Activated CD4-positive, alpha-beta T cell treated with anti-CD3 and anti-CD28 coated beads, Interleukin-10, Interleukin-2, amounts not matched to agents 100 ng/mL and 50 ng/mL, durations not matched to agents 16 hours and 8 hours (primary cell): ENCODE measurements at regions not wholly inside any gene's neighbourhood (a gene's known extent, or its start where the extent isn't known, plus 50 kb on each side); places are given as distances from the start of the nearest gene placed in this dataset.

Source experiments
- DNase-seq: peaks from one replicate; pipeline ENCODE4 v3.0.0-alpha.2; 2020

DNA sequence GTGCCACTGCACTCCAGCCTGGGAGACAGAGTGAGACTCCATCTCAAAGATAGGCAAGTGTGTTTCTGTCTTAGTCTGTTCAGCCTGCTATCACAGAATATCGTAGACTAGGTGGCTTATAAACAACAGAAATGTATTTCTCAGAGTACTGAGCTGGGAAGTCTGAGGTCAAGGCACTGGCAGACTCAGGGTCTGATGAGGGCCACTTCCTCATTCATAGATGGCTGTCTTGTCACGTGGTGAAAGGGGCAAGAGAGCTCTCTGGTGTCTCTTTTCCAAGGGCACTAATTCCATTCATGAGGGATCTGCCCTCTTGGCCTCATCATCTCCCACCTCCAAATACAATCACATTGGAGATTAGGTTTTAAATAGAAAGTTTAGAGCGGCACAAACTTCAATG, 95.6 kb upstream of the PHACTR3 start:
- DNase-seq: no peak

DNA sequence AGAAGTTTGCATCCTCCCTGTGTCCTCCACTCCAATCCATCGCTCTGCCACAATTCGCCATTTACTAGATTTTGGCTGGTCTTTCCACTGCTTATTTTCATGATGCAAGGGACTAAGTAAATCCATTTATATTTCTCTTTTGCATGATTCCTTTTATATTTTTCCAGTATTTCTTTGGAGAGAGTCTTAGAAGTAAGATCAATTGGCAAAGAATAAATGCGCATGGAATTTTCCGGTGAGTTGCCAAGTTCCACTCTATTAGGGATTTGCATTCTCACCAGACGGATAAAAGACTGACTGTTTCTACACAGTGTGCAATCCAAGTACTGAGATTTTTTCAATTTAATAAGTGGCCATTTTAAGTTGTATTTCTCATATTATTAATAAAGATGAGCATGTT, 91.7 kb upstream of the PHACTR3 start:
- DNase-seq: no peak

DNA sequence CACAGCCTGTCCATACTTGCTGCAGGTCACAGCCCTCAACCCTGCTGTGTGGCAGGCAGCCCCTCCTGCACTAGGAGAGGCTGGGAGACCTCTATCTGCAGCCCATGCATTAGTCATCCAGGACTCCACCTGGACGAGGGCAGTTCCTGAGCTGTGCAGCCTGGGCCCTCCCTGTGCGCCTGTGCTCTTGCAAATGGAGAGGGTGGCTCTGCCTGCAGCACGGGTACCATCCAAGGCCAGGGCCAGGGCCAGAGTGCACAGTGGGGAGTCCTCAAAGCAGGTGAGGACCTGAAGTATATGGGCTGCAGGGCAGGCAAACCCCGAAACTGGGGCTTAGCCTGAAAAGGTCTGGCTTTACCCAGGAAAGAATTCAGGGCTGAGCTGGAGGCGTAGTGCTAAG, 89.8 kb upstream of the PHACTR3 start:
- DNase-seq: no peak

DNA sequence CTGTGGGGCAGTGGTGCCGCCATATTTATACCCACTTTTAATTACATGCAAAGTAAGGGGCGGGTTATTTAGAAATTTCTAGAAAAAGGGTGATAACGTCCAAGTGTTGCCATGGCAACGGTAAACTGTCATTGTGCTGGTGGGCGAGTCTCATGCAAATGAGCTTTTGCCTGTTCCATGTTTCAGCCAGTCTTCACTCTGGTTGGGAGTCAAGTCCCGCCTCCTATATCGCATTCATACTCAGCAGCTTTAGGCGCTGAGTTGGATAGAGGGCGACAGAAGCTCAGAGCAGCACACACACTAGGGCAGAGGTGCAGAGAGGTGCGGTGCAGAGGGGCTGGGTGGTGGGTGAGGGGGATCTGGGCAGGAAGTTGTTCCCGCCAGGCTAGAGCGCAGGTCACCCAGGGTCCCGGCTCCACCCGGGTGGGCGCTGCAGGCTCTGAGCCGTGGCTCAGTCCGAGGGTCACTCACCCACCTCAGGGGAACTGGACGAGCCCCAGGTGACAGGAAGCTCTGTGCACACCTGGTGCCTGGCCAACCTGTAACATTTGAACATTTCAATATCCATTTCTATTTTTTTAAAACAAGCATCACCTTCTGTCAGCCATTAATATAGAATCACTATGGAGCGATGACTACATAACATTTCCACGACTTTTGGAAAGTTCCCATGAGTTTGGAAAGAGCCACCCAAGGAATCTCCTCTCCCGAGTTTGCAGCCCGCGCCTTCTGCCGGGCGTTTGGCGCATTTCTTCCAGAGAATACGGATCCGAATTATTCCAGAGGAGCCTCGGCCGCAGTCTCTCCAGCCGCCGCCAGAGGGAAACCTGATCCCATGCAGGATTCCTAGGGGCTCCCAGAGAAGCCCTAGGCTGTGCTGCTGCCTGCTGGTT, 89.1 kb upstream of the PHACTR3 start:
- DNase-seq: peak; percentile 9

DNA sequence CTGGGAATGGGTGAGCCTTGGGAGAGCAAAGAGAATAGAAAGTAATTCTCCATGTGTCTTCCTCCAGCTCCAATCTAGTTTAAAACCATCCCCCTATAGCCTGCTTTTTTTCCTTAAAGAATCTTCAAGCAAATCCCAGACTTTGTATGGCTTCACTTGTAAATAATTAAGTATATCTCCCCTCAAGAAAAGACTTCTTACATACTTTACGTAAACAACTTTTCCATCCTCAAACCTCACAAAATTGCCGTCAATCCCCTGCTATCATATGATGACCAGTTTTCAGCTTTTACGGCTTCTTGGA, 88.5 kb upstream of the PHACTR3 start:
- DNase-seq: no peak

DNA sequence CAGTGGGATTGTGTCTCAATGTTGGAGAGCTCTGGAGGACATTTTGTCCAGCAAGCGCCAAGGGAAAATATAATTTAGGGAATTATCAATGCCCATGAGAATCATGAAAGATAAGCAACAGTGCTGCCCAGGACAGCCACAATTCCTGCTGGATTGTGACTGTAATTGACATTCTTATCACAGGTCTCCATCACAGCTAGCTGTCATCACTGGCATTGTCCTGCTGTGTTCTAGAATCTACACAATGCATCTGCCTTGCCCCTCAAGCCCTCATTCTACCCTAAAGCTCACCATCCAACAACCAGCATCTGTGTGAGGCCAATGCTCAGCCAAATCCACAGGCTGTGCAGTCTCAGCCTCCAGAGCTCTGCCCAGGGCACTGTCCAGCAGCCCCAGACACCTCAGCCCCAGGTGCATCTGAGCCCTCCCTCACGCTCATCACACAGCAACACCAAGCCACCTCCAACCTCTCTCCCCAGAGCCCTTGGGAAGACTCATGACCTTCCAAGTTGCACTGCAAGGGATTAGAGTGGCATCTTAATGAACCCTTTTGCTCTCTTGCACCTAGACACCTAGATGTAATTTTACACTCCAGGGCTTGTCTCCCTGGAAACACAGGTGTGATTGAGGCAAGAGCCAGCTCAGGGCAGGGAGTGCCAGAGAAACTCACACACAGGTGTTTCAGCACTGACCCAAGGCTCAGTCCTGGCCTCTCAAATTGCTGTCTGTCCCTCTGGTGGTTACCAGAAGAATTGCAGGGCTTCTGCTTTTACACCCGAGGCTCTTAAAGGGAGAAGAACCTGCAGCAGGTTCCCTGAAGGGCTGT, 85.2 kb upstream of the PHACTR3 start:
- peak; percentile 60 for DNase-seq

DNA sequence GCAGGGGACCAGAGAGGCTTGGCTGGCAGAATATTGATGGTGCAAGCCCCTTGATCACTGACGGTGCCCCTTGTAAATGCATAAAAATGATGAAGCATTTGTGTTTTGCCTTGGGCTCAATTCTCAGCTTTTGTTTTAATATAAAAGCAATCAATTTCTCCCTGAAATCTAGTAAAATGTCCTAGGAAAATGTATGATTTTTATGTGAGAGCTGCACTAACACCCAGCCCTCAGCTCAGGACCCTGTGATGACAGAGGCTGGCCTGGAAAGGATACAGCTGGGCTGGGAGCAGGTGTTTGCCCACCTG, 84.7 kb upstream of the PHACTR3 start:
- DNase-seq: no peak

DNA sequence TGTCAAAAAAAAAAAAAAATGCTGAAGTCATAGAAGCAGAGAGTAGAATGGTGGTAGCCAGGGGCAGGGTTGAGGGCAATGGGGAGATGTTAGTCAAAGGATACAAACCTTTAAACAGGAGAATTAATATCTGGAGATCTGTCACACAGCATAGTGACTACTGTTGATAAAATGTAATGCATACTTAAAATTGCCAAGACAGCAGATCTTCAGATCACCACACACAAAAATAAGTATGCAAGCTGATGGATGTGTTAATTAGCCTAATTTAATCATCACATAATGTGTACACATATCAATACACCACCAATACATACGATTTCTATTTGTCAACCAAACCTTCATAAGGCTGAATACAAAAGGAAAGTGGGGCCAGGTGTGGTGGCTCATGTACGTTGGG, 83.5 kb upstream of the PHACTR3 start:
- DNase-seq: no peak

DNA sequence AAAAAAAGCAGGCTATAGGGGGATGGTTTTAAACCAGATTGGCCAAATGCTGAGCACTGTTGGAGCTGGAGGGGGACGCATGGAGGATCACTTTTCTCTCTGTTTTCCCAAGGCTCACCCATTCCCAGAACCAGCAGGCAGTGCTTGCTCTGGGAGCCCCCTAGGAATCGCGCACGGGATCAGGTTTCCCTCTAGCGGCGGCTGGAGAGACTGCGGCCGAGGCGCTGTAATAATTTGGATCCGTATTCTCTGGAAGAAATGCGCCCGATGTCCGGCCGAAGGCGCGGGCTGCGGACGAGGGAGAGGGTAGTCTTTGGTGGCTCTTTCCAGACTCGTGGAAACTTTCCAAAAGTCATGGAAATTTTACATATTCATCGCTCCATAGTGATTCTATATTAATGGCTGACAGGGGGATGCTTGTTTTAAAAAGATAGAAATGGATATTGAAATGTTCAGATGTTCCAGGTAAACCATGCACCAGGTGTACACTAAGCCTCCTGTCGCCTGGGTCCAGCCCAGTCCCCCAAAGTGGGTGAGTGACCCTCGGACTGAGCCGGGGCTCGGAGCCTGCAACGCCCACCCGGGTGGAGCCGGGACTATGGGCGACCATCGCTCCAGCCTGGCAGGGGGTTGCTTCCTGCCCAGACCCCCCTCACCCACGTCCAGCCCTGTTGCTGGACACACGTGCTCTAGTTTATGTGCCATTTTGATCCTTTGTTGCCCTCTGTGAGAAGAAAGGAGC, 78.7 kb upstream of the PHACTR3 start:
- DNase-seq: peak; percentile 40

DNA sequence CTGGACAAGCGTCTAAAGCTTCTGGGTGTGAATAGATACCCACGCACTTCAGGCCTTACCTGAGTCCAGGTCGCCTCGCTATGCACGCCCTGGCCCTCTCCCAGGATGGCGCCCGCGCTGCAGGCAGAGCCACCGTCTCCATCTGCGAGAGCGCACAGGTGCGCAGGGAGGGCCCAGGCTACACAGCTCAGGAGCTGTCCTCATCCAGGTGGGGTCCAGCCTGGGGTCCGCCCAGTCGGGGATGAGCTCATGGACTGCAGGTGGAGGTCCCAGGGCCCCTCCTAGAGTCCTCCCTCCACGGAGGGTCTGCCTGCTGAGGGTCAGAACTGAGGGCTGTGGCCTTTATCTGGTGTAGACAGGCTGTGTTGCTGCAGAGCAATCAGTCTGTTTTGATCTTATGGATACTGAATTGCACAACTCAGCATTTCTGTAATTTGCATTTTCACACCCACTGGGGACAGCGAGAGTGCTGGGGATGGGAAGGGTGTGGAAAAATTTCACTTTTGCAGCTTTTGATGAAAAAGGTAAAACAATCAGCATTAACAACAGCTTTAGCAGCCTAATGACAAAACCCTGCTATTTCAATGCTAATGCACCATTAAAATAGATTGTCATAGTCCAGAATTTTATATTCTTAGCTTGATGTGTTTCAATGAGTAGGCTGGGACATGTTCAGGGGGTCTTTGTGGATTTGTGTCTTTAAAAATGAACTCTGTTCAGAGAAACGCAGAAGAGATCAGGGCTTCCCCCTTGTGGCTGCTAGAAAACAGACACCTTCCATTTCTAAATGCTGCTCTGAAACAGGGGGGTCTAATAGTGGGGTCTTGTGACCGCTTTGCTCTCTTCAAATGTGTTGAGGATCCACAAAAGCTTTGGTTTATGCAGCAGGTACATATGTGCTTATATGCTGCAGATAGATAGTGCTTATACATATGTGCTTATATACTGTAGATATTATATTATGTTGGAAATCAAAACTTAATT, 77.8 kb upstream of the PHACTR3 start:
- no peak for DNase-seq

DNA sequence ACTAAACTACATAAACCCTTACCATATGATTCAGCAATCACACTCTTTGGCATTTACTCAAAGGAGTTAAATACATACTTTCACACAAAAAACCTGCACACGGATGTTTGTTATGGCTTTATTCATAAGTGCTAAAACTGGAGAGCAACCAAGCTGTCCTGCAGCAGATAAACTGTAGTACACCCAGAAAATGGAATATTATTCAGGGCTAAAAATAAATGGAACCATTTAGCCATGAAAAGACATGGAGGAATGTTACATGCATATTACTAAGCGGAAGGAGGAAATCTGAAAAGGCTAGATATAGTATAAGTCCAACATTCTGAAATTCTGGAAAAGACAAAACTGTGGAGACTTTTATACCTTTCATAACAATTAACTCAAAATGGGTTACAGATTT, 73.6 kb upstream of the PHACTR3 start:
- DNase-seq: no peak

DNA sequence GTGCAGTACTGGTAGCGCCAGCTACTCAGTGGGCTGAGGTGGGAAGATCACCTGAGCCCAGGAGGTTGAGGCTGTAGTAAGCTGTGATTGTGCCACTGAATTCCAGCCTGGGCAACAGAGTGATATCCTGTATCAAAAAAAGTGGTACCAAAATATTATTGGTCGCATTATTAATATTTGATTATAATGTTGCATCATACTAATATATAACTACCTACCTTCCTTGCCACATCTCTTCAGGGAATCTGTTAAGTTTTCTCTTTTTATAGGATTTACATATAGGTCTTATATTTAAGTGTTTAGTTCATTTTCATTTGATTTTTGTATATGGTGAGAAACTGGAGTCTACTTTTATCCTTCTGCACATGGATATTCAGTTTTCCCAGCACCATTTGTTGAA, 66.3 kb upstream of the PHACTR3 start:
- no peak for DNase-seq

DNA sequence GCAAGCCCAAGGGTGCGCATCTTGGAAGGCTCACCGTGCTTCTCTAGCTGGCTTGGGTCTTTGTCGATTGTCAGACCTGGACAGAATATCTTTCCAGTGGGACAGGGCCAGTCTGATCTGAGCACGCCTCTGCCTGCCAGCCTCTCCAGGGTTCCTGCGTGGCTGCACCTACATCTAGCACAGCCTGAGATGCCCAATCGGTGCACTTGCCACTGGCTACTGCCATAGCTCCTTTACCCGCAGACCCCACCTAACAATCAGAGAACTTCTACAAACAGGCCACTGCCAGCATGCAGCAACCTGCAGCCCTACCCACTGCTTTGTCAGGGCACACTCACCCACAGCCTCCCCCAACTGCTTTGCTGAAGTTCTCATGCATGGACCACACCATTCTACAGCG, 56.7 kb upstream of the PHACTR3 start:
- no peak for DNase-seq
